ENCODE measurements at regions not wholly inside any gene's neighbourhood (a gene's known extent, or its start where the extent isn't known, plus 50 kb on each side); places are given as distances from the start of the nearest gene placed in this dataset.

- no peak for TF ChIP-seq YY1 (IDR thresholded peaks at IDR 0.05)
- no peak for TF ChIP-seq GABPA (IDR thresholded peaks at IDR 0.05 in 1 of 2, conservative IDR thresholded peaks at IDR 0.05 in 1 of 2)
- TF ChIP-seq, protein P1, sequence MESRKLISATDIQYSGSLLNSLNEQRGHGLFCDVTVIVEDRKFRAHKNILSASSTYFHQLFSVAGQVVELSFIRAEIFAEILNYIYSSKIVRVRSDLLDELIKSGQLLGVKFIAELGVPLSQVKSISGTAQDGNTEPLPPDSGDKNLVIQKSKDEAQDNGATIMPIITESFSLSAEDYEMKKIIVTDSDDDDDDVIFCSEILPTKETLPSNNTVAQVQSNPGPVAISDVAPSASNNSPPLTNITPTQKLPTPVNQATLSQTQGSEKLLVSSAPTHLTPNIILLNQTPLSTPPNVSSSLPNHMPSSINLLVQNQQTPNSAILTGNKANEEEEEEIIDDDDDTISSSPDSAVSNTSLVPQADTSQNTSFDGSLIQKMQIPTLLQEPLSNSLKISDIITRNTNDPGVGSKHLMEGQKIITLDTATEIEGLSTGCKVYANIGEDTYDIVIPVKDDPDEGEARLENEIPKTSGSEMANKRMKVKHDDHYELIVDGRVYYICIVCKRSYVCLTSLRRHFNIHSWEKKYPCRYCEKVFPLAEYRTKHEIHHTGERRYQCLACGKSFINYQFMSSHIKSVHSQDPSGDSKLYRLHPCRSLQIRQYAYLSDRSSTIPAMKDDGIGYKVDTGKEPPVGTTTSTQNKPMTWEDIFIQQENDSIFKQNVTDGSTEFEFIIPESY (IDR thresholded peaks at IDR 0.05), result no peak
- no peak for TF ChIP-seq EGR1 (IDR thresholded peaks at IDR 0.05; ENCODE audit: low read depth in 2 of 2)
- no peak for TF ChIP-seq FOXA2 (IDR thresholded peaks at IDR 0.05)
- no peak for TF ChIP-seq FOXA1 (IDR thresholded peaks at IDR 0.05)
- TF ChIP-seq, protein P2, sequence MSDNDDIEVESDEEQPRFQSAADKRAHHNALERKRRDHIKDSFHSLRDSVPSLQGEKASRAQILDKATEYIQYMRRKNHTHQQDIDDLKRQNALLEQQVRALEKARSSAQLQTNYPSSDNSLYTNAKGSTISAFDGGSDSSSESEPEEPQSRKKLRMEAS (IDR thresholded peaks at IDR 0.05), result no peak
- no peak for TF ChIP-seq SP1 (IDR thresholded peaks at IDR 0.05)
- TF ChIP-seq, protein P3, sequence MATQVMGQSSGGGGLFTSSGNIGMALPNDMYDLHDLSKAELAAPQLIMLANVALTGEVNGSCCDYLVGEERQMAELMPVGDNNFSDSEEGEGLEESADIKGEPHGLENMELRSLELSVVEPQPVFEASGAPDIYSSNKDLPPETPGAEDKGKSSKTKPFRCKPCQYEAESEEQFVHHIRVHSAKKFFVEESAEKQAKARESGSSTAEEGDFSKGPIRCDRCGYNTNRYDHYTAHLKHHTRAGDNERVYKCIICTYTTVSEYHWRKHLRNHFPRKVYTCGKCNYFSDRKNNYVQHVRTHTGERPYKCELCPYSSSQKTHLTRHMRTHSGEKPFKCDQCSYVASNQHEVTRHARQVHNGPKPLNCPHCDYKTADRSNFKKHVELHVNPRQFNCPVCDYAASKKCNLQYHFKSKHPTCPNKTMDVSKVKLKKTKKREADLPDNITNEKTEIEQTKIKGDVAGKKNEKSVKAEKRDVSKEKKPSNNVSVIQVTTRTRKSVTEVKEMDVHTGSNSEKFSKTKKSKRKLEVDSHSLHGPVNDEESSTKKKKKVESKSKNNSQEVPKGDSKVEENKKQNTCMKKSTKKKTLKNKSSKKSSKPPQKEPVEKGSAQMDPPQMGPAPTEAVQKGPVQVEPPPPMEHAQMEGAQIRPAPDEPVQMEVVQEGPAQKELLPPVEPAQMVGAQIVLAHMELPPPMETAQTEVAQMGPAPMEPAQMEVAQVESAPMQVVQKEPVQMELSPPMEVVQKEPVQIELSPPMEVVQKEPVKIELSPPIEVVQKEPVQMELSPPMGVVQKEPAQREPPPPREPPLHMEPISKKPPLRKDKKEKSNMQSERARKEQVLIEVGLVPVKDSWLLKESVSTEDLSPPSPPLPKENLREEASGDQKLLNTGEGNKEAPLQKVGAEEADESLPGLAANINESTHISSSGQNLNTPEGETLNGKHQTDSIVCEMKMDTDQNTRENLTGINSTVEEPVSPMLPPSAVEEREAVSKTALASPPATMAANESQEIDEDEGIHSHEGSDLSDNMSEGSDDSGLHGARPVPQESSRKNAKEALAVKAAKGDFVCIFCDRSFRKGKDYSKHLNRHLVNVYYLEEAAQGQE (IDR thresholded peaks at IDR 0.05), result no peak
- TF ChIP-seq, protein P4, sequence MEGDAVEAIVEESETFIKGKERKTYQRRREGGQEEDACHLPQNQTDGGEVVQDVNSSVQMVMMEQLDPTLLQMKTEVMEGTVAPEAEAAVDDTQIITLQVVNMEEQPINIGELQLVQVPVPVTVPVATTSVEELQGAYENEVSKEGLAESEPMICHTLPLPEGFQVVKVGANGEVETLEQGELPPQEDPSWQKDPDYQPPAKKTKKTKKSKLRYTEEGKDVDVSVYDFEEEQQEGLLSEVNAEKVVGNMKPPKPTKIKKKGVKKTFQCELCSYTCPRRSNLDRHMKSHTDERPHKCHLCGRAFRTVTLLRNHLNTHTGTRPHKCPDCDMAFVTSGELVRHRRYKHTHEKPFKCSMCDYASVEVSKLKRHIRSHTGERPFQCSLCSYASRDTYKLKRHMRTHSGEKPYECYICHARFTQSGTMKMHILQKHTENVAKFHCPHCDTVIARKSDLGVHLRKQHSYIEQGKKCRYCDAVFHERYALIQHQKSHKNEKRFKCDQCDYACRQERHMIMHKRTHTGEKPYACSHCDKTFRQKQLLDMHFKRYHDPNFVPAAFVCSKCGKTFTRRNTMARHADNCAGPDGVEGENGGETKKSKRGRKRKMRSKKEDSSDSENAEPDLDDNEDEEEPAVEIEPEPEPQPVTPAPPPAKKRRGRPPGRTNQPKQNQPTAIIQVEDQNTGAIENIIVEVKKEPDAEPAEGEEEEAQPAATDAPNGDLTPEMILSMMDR (IDR thresholded peaks at IDR 0.05; ENCODE audit: low read depth, low read length, missing input control), result no peak
- TF ChIP-seq RXRA (IDR thresholded peaks at IDR 0.05), result no peak
- Histone ChIP-seq H3K27ac (ENCODE audit: low read depth in 1 of 2, low read length in 2 of 2) (no peak overlapping the region), H3K9me3 (ENCODE audit: control insufficient read depth in 4 of 4, low read length in 3 of 4) (no peaks in the 10 kb centered on the region), H3K4me1 (ENCODE audit: control insufficient read depth in 4 of 4, insufficient read depth in 4 of 4, low read length in 3 of 4) (no peaks in the 10 kb centered on the region), H3K4me3 (ENCODE audit: low read depth in 1 of 3, low read length in 3 of 3) (no peak overlapping the region), H3K27me3 (ENCODE audit: control insufficient read depth in 4 of 4, insufficient read depth in 4 of 4, low read length in 3 of 4) (no peaks in the 10 kb centered on the region), H3K36me3 (ENCODE audit: control insufficient read depth in 4 of 4, insufficient read depth in 3 of 4, low read depth in 1 of 4, low read length in 3 of 4) (no peaks in the 10 kb centered on the region), H3K9ac (ENCODE audit: low read depth in 1 of 2, low read length in 2 of 2) (no peak overlapping the region)
- 75% methylated on average over 1 of the region's 1 CpG for WGBS
- DNase-seq (ENCODE audit: low spot score), result no peak
Observed at GRCh38 chr5:97547999-97548738, 365.1 kb upstream of the RIOK2 start.

GRCh38 chr5:97548739-97549080, 365.7 kb upstream of the RIOK2 start:
- Histone ChIP-seq H3K9ac (ENCODE audit: low read depth in 1 of 2, low read length in 2 of 2) (no peak overlapping the region), H3K4me1 (ENCODE audit: control insufficient read depth in 4 of 4, insufficient read depth in 4 of 4, low read length in 3 of 4) (no peaks in the 10 kb centered on the region), H3K4me3 (ENCODE audit: low read depth in 1 of 3, low read length in 3 of 3) (no peak overlapping the region), H3K27ac (ENCODE audit: low read depth in 1 of 2, low read length in 2 of 2) (no peak overlapping the region), H3K9me3 (ENCODE audit: control insufficient read depth in 4 of 4, low read length in 3 of 4) (no peaks in the 10 kb centered on the region), H3K36me3 (ENCODE audit: control insufficient read depth in 4 of 4, insufficient read depth in 3 of 4, low read depth in 1 of 4, low read length in 3 of 4) (no peaks in the 10 kb centered on the region), H3K27me3 (ENCODE audit: control insufficient read depth in 4 of 4, insufficient read depth in 4 of 4, low read length in 3 of 4) (no peaks in the 10 kb centered on the region)
- DNase-seq (ENCODE audit: low spot score), result no peak
- TF ChIP-seq, protein P2 (IDR thresholded peaks at IDR 0.05), result no peak
- TF ChIP-seq, protein P1 (IDR thresholded peaks at IDR 0.05), result no peak
- no peak for TF ChIP-seq NR2F2 (IDR thresholded peaks at IDR 0.05)
- TF ChIP-seq YY1 (IDR thresholded peaks at IDR 0.05), result no peak
- TF ChIP-seq ATF3 (IDR thresholded peaks at IDR 0.05), result no peak

Measured in liver (tissue), 8 donors.